Loucy (cell line): ENCODE measurements at regions not wholly inside any gene's neighbourhood (a gene's known extent, or its start where the extent isn't known, plus 50 kb on each side); places are given as distances from the start of the nearest gene placed in this dataset.

Experiments
- H2AFZ ChIP-seq: fragments of 200-600 bp; sonication (generic); 2 replicates; pipeline ENCODE4 v1.6.0; 2016; ENCODE audit warnings: antibody characterized with exemption, mild to moderate bottlenecking, low read length, moderate library complexity
- H3F3A ChIP-seq: fragments of 200-600 bp; 2 replicates; pipeline ENCODE4 v1.6.0; 2016; ENCODE audit warnings: antibody characterized with exemption, low read depth, mild to moderate bottlenecking
- H3K27me3 ChIP-seq: fragments of 200-600 bp; sonication (generic); 2 replicates; pipeline ENCODE4 v1.6.1; 2014; ENCODE audit warnings: low read length, mild to moderate bottlenecking; ENCODE audit not compliant: insufficient read depth, poor library complexity, severe bottlenecking
- H3K36me3 ChIP-seq: fragments of 200-600 bp; sonication (generic); 2 replicates; pipeline ENCODE4 v1.6.1; 2016; ENCODE audit warnings: low read length; ENCODE audit not compliant: insufficient read depth
- H3K4me1 ChIP-seq: fragments of 200-600 bp; sonication (generic); 2 replicates; pipeline ENCODE4 v1.5.1; 2014; ENCODE audit warnings: low read length, mild to moderate bottlenecking; ENCODE audit not compliant: insufficient read depth, poor library complexity, severe bottlenecking
- H3K4me2 ChIP-seq: fragments of 200-600 bp; sonication (generic); 2 replicates; pipeline ENCODE4 v1.6.0; 2014; ENCODE audit warnings: antibody characterized with exemption, low read length, low read depth, mild to moderate bottlenecking; ENCODE audit not compliant: poor library complexity, severe bottlenecking
- H3K4me3 ChIP-seq: fragments of 200-600 bp; sonication (generic); 2 replicates; pipeline ENCODE4 v1.5.1; 2014; ENCODE audit warnings: low read length, mild to moderate bottlenecking, mixed read lengths; ENCODE audit not compliant: poor library complexity, severe bottlenecking
- H3K79me2 ChIP-seq: fragments of 200-600 bp; sonication (generic); 2 replicates; pipeline ENCODE4 v1.6.1; 2014; ENCODE audit warnings: low read length; ENCODE audit not compliant: insufficient read depth
- H3K9ac ChIP-seq: fragments of 200-600 bp; sonication (generic); 2 replicates; pipeline ENCODE4 v1.6.0; 2014; ENCODE audit warnings: mild to moderate bottlenecking, low read depth, low read length, moderate library complexity; ENCODE audit not compliant: poor library complexity, severe bottlenecking
- H3K9me2 ChIP-seq: fragments of 200-600 bp; sonication (generic); replicated peaks from 2 replicates; pipeline ENCODE4 v1.6.1; 2016; ENCODE audit warnings: low read depth, low read length, mixed read lengths
- H3K9me3 ChIP-seq: fragments of 200-600 bp; sonication (generic); 2 replicates; pipeline ENCODE4 v1.6.1; 2014; ENCODE audit warnings: mild to moderate bottlenecking, antibody characterized with exemption, low read length, low read depth; ENCODE audit not compliant: insufficient read depth
- H4K20me1 ChIP-seq: fragments of 200-600 bp; sonication (generic); 2 replicates; pipeline ENCODE4 v1.6.0; 2014; ENCODE audit warnings: antibody characterized with exemption, low read length, mild to moderate bottlenecking; ENCODE audit not compliant: insufficient read depth, poor library complexity, severe bottlenecking
- EZH2phosphoT487 ChIP-seq: fragments of 200-600 bp; IDR thresholded peaks from 2 replicates; pipeline ENCODE4 v1.6.1; 2018; ENCODE audit warnings: antibody characterized with exemption, mild to moderate bottlenecking, moderate library complexity, borderline replicate concordance
- TF ChIP-seq, protein P1 (sequence below): fragments of 200-600 bp; sonication (generic); conservative IDR thresholded peaks from 2 replicates; pipeline ENCODE4 v1.5.1; 2014; ENCODE audit warnings: mild to moderate bottlenecking, antibody characterized with exemption, low read length

DNA sequence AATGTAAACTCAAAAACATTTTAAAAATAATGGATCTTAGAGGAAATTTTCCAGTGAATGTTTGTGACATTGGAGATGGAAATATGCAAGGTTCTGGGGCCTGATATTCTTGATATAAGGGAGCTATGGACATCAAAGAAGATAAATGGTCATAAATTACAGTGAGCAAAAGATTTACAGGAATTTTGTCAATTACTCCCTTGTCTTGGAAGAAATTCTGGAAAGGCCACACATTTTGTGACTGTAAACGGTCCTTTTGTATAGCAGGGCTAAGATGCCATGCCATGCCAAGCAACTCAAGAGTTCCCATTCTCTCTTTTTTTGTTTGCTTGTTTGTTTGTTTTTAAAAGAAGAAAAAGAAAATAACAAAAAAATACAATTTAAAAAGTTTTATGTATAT, 1186.2 kb upstream of the CITED2 start:
- TF ChIP-seq, protein P1, sequence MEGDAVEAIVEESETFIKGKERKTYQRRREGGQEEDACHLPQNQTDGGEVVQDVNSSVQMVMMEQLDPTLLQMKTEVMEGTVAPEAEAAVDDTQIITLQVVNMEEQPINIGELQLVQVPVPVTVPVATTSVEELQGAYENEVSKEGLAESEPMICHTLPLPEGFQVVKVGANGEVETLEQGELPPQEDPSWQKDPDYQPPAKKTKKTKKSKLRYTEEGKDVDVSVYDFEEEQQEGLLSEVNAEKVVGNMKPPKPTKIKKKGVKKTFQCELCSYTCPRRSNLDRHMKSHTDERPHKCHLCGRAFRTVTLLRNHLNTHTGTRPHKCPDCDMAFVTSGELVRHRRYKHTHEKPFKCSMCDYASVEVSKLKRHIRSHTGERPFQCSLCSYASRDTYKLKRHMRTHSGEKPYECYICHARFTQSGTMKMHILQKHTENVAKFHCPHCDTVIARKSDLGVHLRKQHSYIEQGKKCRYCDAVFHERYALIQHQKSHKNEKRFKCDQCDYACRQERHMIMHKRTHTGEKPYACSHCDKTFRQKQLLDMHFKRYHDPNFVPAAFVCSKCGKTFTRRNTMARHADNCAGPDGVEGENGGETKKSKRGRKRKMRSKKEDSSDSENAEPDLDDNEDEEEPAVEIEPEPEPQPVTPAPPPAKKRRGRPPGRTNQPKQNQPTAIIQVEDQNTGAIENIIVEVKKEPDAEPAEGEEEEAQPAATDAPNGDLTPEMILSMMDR = no peak
- no peak for TF ChIP-seq EZH2phosphoT487
- Histone ChIP-seq H3K9ac (no peak overlapping the region), H4K20me1 (no peaks in the 10 kb centered on the region), H3K9me2 (no peaks in the 10 kb centered on the region), H3K4me3 (no peak overlapping the region), H3K9me3 (no peaks in the 10 kb centered on the region), H3F3A (no peaks in the 10 kb centered on the region), H2AFZ (no peak overlapping the region), H3K36me3 (no peaks in the 10 kb centered on the region), H3K27me3 (no peaks in the 10 kb centered on the region), H3K79me2 (no peaks in the 10 kb centered on the region), H3K4me1 (no peaks in the 10 kb centered on the region), H3K4me2 (no peak overlapping the region)

GRCh38 chr6:140559458-140559857, 1185.0 kb upstream of the CITED2 start:
- no peak overlapping the region for H3K9ac ChIP-seq
- H3K9me3 ChIP-seq = no peaks in the 10 kb centered on the region
- no peak for TF ChIP-seq EZH2phosphoT487
- TF ChIP-seq, protein P1 = no peak
- H3K79me2 ChIP-seq = no peaks in the 10 kb centered on the region
- H3K27me3 ChIP-seq = no peaks in the 10 kb centered on the region
- H4K20me1 ChIP-seq = no peaks in the 10 kb centered on the region
- H3K4me2 ChIP-seq = no peak overlapping the region
- no peaks in the 10 kb centered on the region for H3F3A ChIP-seq
- no peaks in the 10 kb centered on the region for H3K36me3 ChIP-seq
- H2AFZ ChIP-seq = no peak overlapping the region
- no peaks in the 10 kb centered on the region for H3K4me1 ChIP-seq
- no peak overlapping the region for H3K4me3 ChIP-seq
- no peaks in the 10 kb centered on the region for H3K9me2 ChIP-seq

GRCh38 chr6:140554421-140554820, 1180.0 kb upstream of the CITED2 start:
- no peaks in the 10 kb centered on the region for H3F3A ChIP-seq
- no peaks in the 10 kb centered on the region for H3K79me2 ChIP-seq
- no peaks in the 10 kb centered on the region for H3K9me3 ChIP-seq
- H3K4me1 ChIP-seq = no peaks in the 10 kb centered on the region
- H3K36me3 ChIP-seq = no peaks in the 10 kb centered on the region
- no peaks in the 10 kb centered on the region for H3K9me2 ChIP-seq
- no peak overlapping the region for H3K4me2 ChIP-seq
- H3K9ac ChIP-seq = no peak overlapping the region
- no peaks in the 10 kb centered on the region for H4K20me1 ChIP-seq
- no peak overlapping the region for H3K4me3 ChIP-seq
- no peaks in the 10 kb centered on the region for H3K27me3 ChIP-seq
- TF ChIP-seq EZH2phosphoT487 = no peak
- no peak overlapping the region for H2AFZ ChIP-seq

GRCh38 chr6:140548366-140548765, 1173.9 kb upstream of the CITED2 start:
- no peak overlapping the region for H3K4me3 ChIP-seq
- no peaks in the 10 kb centered on the region for H3K9me3 ChIP-seq
- no peaks in the 10 kb centered on the region for H3K36me3 ChIP-seq
- H4K20me1 ChIP-seq = no peaks in the 10 kb centered on the region
- no peak overlapping the region for H3K4me2 ChIP-seq
- no peaks in the 10 kb centered on the region for H3K27me3 ChIP-seq
- H3F3A ChIP-seq = no peaks in the 10 kb centered on the region
- no peaks in the 10 kb centered on the region for H3K4me1 ChIP-seq
- no peaks in the 10 kb centered on the region for H3K9me2 ChIP-seq
- H3K79me2 ChIP-seq = no peaks in the 10 kb centered on the region
- no peak overlapping the region for H2AFZ ChIP-seq
- TF ChIP-seq, protein P1 = no peak
- TF ChIP-seq EZH2phosphoT487 = no peak
- no peak overlapping the region for H3K9ac ChIP-seq
